Erythroblast (primary cell): ENCODE measurements at regions not wholly inside any gene's neighbourhood (a gene's known extent, or its start where the extent isn't known, plus 50 kb on each side); places are given as distances from the start of the nearest gene placed in this dataset.

Source experiments
- DNase-seq, 2 experiments: peaks; one replicate each; lab custom pipeline; 2025; lab: John Stamatoyannopoulos, UW
- GATA1 ChIP-seq: IDR thresholded peaks from 2 replicates; pipeline ENCODE4 v1.6.1; 2011; ENCODE audit warnings: low read depth, mild to moderate bottlenecking, control low read depth, low read length, moderate library complexity
- POLR2A ChIP-seq: IDR thresholded peaks from 2 replicates; pipeline ENCODE4 v1.6.1; 2011; ENCODE audit warnings: mild to moderate bottlenecking, low read length

GRCh38 chr1:232186931-232187330 is 443.0 kb downstream of the SIPA1L2 start:
- TF ChIP-seq POLR2A = no peak
- no peak for TF ChIP-seq GATA1
- DNase-seq = no peak

GRCh38 chr1:232184561-232185530 is 445.1 kb downstream of the SIPA1L2 start:
- no peak for DNase-seq
- TF ChIP-seq GATA1 (no peak), POLR2A (no peak)

GRCh38 chr1:232183802-232184201 is 446.1 kb downstream of the SIPA1L2 start:
- no peak for TF ChIP-seq POLR2A
- no peak for TF ChIP-seq GATA1

DNA sequence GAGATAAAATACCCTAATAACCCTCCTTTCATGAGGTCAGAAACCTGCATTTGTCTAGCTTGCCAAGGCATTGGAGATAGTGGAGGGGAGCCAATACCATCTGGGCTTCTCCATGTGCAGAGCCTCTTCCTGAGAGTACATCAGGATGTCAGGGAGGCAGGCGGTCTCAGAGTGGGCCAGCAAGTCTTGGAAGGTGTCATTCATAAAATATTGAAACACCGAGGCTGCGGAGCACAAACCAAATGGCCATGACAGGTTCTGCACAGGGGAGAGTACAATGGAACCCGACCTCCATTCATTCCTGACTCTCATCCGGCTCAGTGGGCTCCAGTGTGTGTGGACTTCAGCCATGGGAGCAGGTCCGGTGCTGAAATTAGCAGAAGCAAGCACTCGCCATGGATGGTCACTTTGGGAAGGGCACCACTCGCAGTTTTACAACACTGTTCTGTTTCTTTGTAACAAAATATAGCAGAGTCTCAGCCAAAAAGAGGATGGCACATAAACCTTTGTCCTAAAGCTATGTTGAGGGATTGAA is 446.6 kb downstream of the SIPA1L2 start:
- TF ChIP-seq GATA1 = no peak
- DNase-seq = no peak

More at GRCh38 chr1:232183802-232184201, 446.1 kb downstream of the SIPA1L2 start:
- no peak for DNase-seq

- no peak for DNase-seq
- TF ChIP-seq GATA1 = no peak
- TF ChIP-seq POLR2A = no peak
These were observed 447.7 kb downstream of the SIPA1L2 start for GRCh38 chr1:232182236-232182635.

- TF ChIP-seq POLR2A = no peak
- no peak for TF ChIP-seq GATA1
- DNase-seq = no peak
These were observed 449.2 kb downstream of the SIPA1L2 start for GRCh38 chr1:232180779-232181136.

GRCh38 chr1:232179896-232180778 is 449.8 kb downstream of the SIPA1L2 start:
- DNase-seq = no peak

GRCh38 chr1:232178191-232178590 is 451.7 kb downstream of the SIPA1L2 start:
- no peak for DNase-seq
- TF ChIP-seq GATA1 (no peak), POLR2A (no peak)

More at GRCh38 chr1:232179896-232180778, 449.8 kb downstream of the SIPA1L2 start:
- TF ChIP-seq GATA1 (no peak), POLR2A (no peak)

DNA sequence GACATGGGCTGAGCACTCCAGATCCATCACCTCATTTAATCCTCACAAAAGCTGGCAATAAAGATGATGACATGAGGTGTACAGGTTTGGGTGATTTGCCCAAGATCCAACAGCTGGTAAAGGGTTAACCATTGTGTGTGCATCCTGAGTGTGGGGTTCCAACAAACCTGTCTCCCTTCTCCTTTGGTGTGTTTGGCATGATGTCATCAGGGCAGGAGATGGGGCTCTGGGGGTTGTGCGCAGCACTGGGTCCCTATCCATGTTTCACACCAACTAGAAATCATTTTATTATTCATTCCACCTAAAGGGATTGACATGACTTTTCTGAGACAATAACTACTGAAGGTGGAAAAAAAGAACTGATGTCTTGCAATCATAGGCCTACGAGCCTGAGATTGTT is 452.5 kb downstream of the SIPA1L2 start:
- TF ChIP-seq POLR2A (no peak), GATA1 (no peak)
- no peak for DNase-seq

DNA sequence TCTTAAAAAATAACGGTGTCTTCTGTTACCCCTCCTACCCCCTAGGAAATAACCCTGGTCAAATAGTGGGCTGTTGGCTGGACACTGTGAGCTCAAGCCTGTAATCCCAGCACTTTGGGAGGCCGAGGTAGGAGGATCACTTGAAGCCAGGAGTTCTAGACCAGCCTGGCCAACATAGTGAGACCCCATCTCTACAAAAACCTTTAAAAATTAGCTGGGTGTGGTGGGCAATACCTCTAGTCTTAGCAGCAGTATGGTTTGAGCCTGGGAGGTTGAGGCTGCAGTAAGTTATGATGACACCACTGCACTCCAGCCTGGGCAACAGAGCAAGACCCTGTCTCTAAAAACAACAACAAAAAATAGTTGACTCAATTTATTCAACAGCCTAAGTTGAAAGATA is 453.7 kb downstream of the SIPA1L2 start:
- no peak for DNase-seq
- TF ChIP-seq POLR2A = no peak

DNA sequence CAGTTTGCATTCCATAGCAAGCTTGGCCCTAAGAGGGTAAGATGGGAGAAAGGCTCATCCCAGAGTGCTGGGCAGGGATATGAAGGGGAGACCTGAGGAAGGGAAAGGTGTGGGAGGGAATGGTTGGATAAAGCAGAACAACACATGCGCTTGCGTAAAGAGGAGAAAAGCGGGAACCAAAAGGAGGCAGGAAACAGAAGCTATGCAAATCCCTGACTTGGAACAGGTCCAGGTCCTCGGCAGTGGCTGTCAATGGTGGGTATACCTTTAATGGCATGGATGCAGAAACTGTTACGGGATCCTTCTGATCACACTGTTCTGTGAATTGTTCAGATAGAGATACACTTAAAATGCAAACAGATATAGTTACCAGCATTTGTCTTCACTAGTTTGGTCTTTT is 455.6 kb downstream of the SIPA1L2 start:
- no peak for DNase-seq
- TF ChIP-seq GATA1 (no peak), POLR2A (no peak)

GRCh38 chr1:232172563-232172962 is 457.4 kb downstream of the SIPA1L2 start:
- DNase-seq = no peak
- TF ChIP-seq POLR2A = no peak
- TF ChIP-seq GATA1 = no peak

DNA sequence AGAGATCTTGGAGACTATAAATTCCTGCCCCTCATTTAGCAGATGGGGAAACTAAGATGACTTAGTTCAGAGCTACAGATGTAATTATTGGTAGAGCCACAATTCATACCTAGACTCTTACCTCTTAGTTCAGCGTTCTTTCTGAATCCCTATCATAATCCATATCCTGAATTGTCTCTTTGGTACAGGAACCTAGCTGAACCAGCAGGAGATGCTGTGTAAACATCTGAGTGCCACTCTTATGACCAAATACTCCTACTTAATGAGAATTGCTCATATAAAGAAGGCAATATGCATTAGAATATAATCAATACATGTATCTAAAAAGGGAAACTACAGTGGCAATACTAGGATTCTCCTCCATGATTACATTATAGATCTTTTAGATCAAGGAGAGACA is 459.0 kb downstream of the SIPA1L2 start:
- DNase-seq = no peak
- TF ChIP-seq GATA1 (no peak), POLR2A (no peak)

DNA sequence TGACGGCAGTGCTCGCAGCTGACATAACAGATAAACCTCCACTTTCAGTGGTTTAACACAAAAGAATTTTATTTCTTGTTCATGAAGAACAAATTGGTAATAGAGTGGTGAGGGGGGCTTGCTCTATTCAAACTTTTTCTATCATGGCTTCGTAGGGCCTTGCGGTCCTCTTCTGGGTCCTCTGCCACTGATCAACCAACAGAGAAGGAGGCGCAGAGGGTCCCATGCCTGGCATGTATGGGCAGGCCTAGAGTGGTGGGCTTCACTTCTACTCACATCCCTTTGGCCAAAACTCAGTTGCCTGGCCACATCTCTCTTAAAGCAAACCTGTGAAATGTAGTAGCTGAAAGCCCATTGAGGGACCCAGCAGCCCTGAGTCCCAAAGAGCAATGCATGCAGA is 460.5 kb downstream of the SIPA1L2 start:
- no peak for DNase-seq
- TF ChIP-seq GATA1 = no peak
- TF ChIP-seq POLR2A = no peak
